ENCODE measurements at regions not wholly inside any gene's neighbourhood (a gene's known extent, or its start where the extent isn't known, plus 50 kb on each side); places are given as distances from the start of the nearest gene placed in this dataset.

DNA sequence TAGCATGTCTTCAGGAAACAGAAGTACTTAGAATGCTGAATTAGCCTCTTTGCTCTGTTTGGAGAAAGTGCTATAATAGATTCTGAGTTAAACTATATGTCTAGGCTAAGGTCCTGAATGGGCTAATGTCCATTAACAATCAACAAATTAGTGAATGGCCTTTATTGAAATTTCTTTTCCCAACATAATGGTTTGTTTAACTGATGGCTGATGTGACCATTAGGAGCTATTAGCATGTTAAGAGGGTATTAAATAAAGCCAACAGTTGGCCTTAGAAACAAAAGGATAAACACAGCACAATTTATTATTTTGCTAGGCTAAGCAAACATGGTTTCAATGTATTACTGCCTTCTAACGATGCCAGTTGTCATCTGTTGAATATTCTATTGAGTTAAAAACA lies 234.3 kb upstream of the HS3ST5 start:
- FAIRE-seq, result no peak
- no peaks in the 10 kb centered on the region for H3K27me3 Mint-ChIP-seq (ENCODE audit: low read depth, unreplicated experiment)

GRCh38 chr6:114576330-114576729 lies 233.5 kb upstream of the HS3ST5 start:
- TF ChIP-seq CTCF (IDR thresholded peaks at IDR 0.05; ENCODE audit: insufficient read depth, low read depth, low read length) (no peak), EZH2 (IDR thresholded peaks at IDR 0.05; ENCODE audit: insufficient read depth, low read length) (no peak)
- Histone ChIP-seq H3K4me1 (ENCODE audit: insufficient read depth, low read length) (no peaks in the 10 kb centered on the region), H3K27me3 (ENCODE audit: insufficient read depth, low read length) (no peaks in the 10 kb centered on the region), H3K27ac (ENCODE audit: low read depth, low read length) (no peak overlapping the region), H2AFZ (ENCODE audit: low read depth, low read length) (no peak overlapping the region), H3K36me3 (ENCODE audit: insufficient read depth, low read length) (no peaks in the 10 kb centered on the region), H4K20me1 (ENCODE audit: insufficient read depth, low read length) (no peaks in the 10 kb centered on the region), H3K79me2 (ENCODE audit: insufficient read depth, low read length) (no peaks in the 10 kb centered on the region), H3K4me2 (ENCODE audit: low read length) (no peak overlapping the region), H3K4me3 (ENCODE audit: insufficient read depth, low read depth, low read length) (no peak overlapping the region), H3K9ac (ENCODE audit: low read length) (no peak overlapping the region), H3K9me3 (ENCODE audit: insufficient read depth, low read depth, low read length) (no peaks in the 10 kb centered on the region)
- DNase-seq (ENCODE audit: low read depth) (no peak), FAIRE-seq (no peak)
- no peak overlapping the region for H3K27ac Mint-ChIP-seq (ENCODE audit: unreplicated experiment)
- no peaks in the 10 kb centered on the region for H3K36me3 Mint-ChIP-seq (ENCODE audit: low read depth, unreplicated experiment)
- H3K27me3 Mint-ChIP-seq (ENCODE audit: low read depth, unreplicated experiment), result no peaks in the 10 kb centered on the region
- H3K4me1 Mint-ChIP-seq (ENCODE audit: low read depth, unreplicated experiment), result no peaks in the 10 kb centered on the region
- no peak overlapping the region for H3K4me3 Mint-ChIP-seq (ENCODE audit: unreplicated experiment)
- peaks cover 3% of the 10 kb centered on the region for H3K9me3 Mint-ChIP-seq (ENCODE audit: unreplicated experiment)

More for the DNA sequence above, 234.3 kb upstream of the HS3ST5 start:
- Mint-ChIP-seq H3K4me3 (ENCODE audit: unreplicated experiment) (no peak overlapping the region), H3K4me1 (ENCODE audit: low read depth, unreplicated experiment) (no peaks in the 10 kb centered on the region), H3K27ac (ENCODE audit: unreplicated experiment) (no peak overlapping the region), H3K36me3 (ENCODE audit: low read depth, unreplicated experiment) (no peaks in the 10 kb centered on the region), H3K9me3 (ENCODE audit: unreplicated experiment) (peaks cover 8% of the 10 kb centered on the region)
- Histone ChIP-seq H2AFZ (ENCODE audit: low read depth, low read length) (no peak overlapping the region), H3K27ac (ENCODE audit: low read depth, low read length) (no peak overlapping the region), H3K9me3 (ENCODE audit: insufficient read depth, low read depth, low read length) (no peaks in the 10 kb centered on the region), H4K20me1 (ENCODE audit: insufficient read depth, low read length) (no peaks in the 10 kb centered on the region), H3K79me2 (ENCODE audit: insufficient read depth, low read length) (no peaks in the 10 kb centered on the region), H3K36me3 (ENCODE audit: insufficient read depth, low read length) (no peaks in the 10 kb centered on the region), H3K27me3 (ENCODE audit: insufficient read depth, low read length) (no peaks in the 10 kb centered on the region), H3K9ac (ENCODE audit: low read length) (no peak overlapping the region), H3K4me2 (ENCODE audit: low read length) (no peak overlapping the region), H3K4me3 (ENCODE audit: insufficient read depth, low read depth, low read length) (no peak overlapping the region), H3K4me1 (ENCODE audit: insufficient read depth, low read length) (no peaks in the 10 kb centered on the region)
- DNase-seq (ENCODE audit: low read depth), result no peak
- TF ChIP-seq CTCF (IDR thresholded peaks at IDR 0.05; ENCODE audit: insufficient read depth, low read depth, low read length) (no peak), EZH2 (IDR thresholded peaks at IDR 0.05; ENCODE audit: insufficient read depth, low read length) (no peak)

DNA sequence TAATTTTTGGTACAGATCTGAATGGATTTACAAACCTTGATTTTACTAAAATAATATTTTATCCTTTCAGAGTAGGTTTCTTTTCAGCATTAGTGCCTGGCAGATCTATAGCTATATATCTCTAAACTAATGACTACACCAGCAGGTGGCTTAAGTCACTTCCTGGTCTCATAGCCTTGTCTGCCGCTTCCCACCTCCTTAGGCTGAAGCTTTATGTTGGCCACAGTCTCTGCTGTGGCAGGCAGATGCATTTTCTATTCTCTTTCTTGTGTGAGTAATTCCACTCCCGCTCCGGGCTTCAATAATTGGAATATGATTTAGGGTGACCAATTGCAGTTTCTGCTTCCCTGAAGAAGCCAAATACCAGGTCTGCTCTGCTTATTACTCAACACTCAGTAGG lies 226.8 kb upstream of the HS3ST5 start:
- peaks cover 3% of the 10 kb centered on the region for H3K9me3 Mint-ChIP-seq (ENCODE audit: unreplicated experiment)
- H2AFZ ChIP-seq (ENCODE audit: low read depth, low read length), result no peak overlapping the region
- TF ChIP-seq CTCF (IDR thresholded peaks at IDR 0.05; ENCODE audit: insufficient read depth, low read depth, low read length), result no peak
- no peaks in the 10 kb centered on the region for H3K4me1 Mint-ChIP-seq (ENCODE audit: low read depth, unreplicated experiment)
- H4K20me1 ChIP-seq (ENCODE audit: insufficient read depth, low read length), result no peaks in the 10 kb centered on the region
- H3K9me3 ChIP-seq (ENCODE audit: insufficient read depth, low read depth, low read length), result no peaks in the 10 kb centered on the region
- H3K9ac ChIP-seq (ENCODE audit: low read length), result no peak overlapping the region
- H3K27me3 ChIP-seq (ENCODE audit: insufficient read depth, low read length), result no peaks in the 10 kb centered on the region
- no peak overlapping the region for H3K4me2 ChIP-seq (ENCODE audit: low read length)
- H3K27ac ChIP-seq (ENCODE audit: low read depth, low read length), result no peak overlapping the region
- no peaks in the 10 kb centered on the region for H3K4me1 ChIP-seq (ENCODE audit: insufficient read depth, low read length)
- FAIRE-seq, result no peak
- no peak overlapping the region for H3K4me3 Mint-ChIP-seq (ENCODE audit: unreplicated experiment)
- no peak overlapping the region for H3K4me3 ChIP-seq (ENCODE audit: insufficient read depth, low read depth, low read length)
- H3K79me2 ChIP-seq (ENCODE audit: insufficient read depth, low read length), result no peaks in the 10 kb centered on the region
- DNase-seq (ENCODE audit: low read depth), result no peak
- no peak overlapping the region for H3K27ac Mint-ChIP-seq (ENCODE audit: unreplicated experiment)
- no peaks in the 10 kb centered on the region for H3K27me3 Mint-ChIP-seq (ENCODE audit: low read depth, unreplicated experiment)
- no peaks in the 10 kb centered on the region for H3K36me3 Mint-ChIP-seq (ENCODE audit: low read depth, unreplicated experiment)
- H3K36me3 ChIP-seq (ENCODE audit: insufficient read depth, low read length), result no peaks in the 10 kb centered on the region

All from astrocyte (in vitro differentiated cells and primary cell).